Neuron (in vitro differentiated cells): ENCODE measurements at regions not wholly inside any gene's neighbourhood (a gene's known extent, or its start where the extent isn't known, plus 50 kb on each side); places are given as distances from the start of the nearest gene placed in this dataset.
"Not testable (repeated sequence)": the region's sequence is repeated elsewhere in the genome, so short reads cannot be mapped to it uniquely, and the experiment has no call there.

Experiments used
- H2AFZ ChIP-seq: one replicate; pipeline ENCODE4 v1.6.1; 2013; ENCODE audit warnings: low read depth, mild to moderate bottlenecking, inconsistent platforms, low read length, moderate library complexity
- H3K27me3 ChIP-seq: one replicate; pipeline ENCODE4 v1.6.1; 2013; ENCODE audit warnings: low read length; ENCODE audit not compliant: insufficient read depth
- H3K36me3 ChIP-seq: one replicate; pipeline ENCODE4 v1.6.1; 2013; ENCODE audit warnings: low read length; ENCODE audit not compliant: insufficient read depth
- H3K4me1 ChIP-seq: one replicate; pipeline ENCODE4 v1.6.1; 2013; ENCODE audit warnings: low read length; ENCODE audit not compliant: insufficient read depth
- H3K4me3 ChIP-seq: 2 replicates; pipeline ENCODE4 v1.5.1; 2013; ENCODE audit warnings: mild to moderate bottlenecking, low read length, moderate library complexity
- H3K9me3 ChIP-seq: one replicate; pipeline ENCODE4 v1.6.1; 2013; ENCODE audit warnings: low read length

- Histone ChIP-seq H2AFZ (no peak overlapping the region), H3K9me3 (peaks cover 4% of the 10 kb centered on the region), H3K36me3 (no peaks in the 10 kb centered on the region), H3K4me1 (no peaks in the 10 kb centered on the region), H3K27me3 (no peaks in the 10 kb centered on the region), H3K4me3 (no peak overlapping the region)
Measured at GRCh38 chr6:4243237-4243636, 107.9 kb upstream of the ECI2 start.

GRCh38 chr6:4242601-4243000, 107.2 kb upstream of the ECI2 start:
- Histone ChIP-seq H3K4me1 (no peaks in the 10 kb centered on the region), H3K9me3 (peaks cover 4% of the 10 kb centered on the region), H3K4me3 (no peak overlapping the region), H2AFZ (no peak overlapping the region), H3K36me3 (no peaks in the 10 kb centered on the region), H3K27me3 (no peaks in the 10 kb centered on the region)

GRCh38 chr6:4240148-4240547, 104.8 kb upstream of the ECI2 start:
- Histone ChIP-seq H3K27me3 (no peaks in the 10 kb centered on the region), H3K36me3 (no peaks in the 10 kb centered on the region), H2AFZ (no peak overlapping the region), H3K9me3 (peaks cover 4% of the 10 kb centered on the region), H3K4me3 (no peak overlapping the region), H3K4me1 (no peaks in the 10 kb centered on the region)

GRCh38 chr6:4225161-4225872, 89.9 kb upstream of the ECI2 start:
- H3K9me3 ChIP-seq: no peaks in the 10 kb centered on the region
- H2AFZ ChIP-seq: no peak overlapping the region
- H3K4me3 ChIP-seq: no peak overlapping the region
- no peaks in the 10 kb centered on the region for H3K36me3 ChIP-seq
- no peaks in the 10 kb centered on the region for H3K27me3 ChIP-seq
- no peaks in the 10 kb centered on the region for H3K4me1 ChIP-seq

GRCh38 chr6:4224067-4224978, 88.9 kb upstream of the ECI2 start:
- no peaks in the 10 kb centered on the region for H3K27me3 ChIP-seq
- H3K4me1 ChIP-seq: no peaks in the 10 kb centered on the region
- H3K9me3 ChIP-seq: no peaks in the 10 kb centered on the region
- H3K36me3 ChIP-seq: no peaks in the 10 kb centered on the region
- H3K4me3 ChIP-seq: no peak overlapping the region
- no peak overlapping the region for H2AFZ ChIP-seq

GRCh38 chr6:4220558-4220957, 85.2 kb upstream of the ECI2 start:
- no peaks in the 10 kb centered on the region for H3K27me3 ChIP-seq
- H2AFZ ChIP-seq: no peak overlapping the region
- H3K36me3 ChIP-seq: no peaks in the 10 kb centered on the region
- H3K4me3 ChIP-seq: no peak overlapping the region
- H3K4me1 ChIP-seq: no peaks in the 10 kb centered on the region
- no peaks in the 10 kb centered on the region for H3K9me3 ChIP-seq

- H2AFZ ChIP-seq, H3K4me3 ChIP-seq, H3K9me3 ChIP-seq, H3K4me1 ChIP-seq, H3K36me3 ChIP-seq, H3K27me3 ChIP-seq: not testable (repeated sequence)
Measured at GRCh38 chr6:4218619-4219317, 83.4 kb upstream of the ECI2 start.

- Histone ChIP-seq H3K27me3 (peaks cover 3% of the 10 kb centered on the region), H3K36me3 (no peaks in the 10 kb centered on the region), H3K9me3 (peaks cover 7% of the 10 kb centered on the region), H3K4me1 (no peaks in the 10 kb centered on the region), H3K4me3 (no peak overlapping the region), H2AFZ (no peak overlapping the region)
Measured at GRCh38 chr6:4212588-4212987, 77.2 kb upstream of the ECI2 start.

- H3K4me1 ChIP-seq: no peaks in the 10 kb centered on the region
- H2AFZ ChIP-seq: no peak overlapping the region
- H3K36me3 ChIP-seq: no peaks in the 10 kb centered on the region
- peaks cover 3% of the 10 kb centered on the region for H3K27me3 ChIP-seq
- H3K9me3 ChIP-seq: peaks cover 7% of the 10 kb centered on the region
- H3K4me3 ChIP-seq: no peak overlapping the region
Measured at GRCh38 chr6:4210629-4211419, 75.4 kb upstream of the ECI2 start.

- Histone ChIP-seq H3K4me3 (no peak overlapping the region), H2AFZ (no peak overlapping the region), H3K27me3 (peaks cover 3% of the 10 kb centered on the region), H3K9me3 (peaks cover 6% of the 10 kb centered on the region), H3K36me3 (no peaks in the 10 kb centered on the region), H3K4me1 (no peaks in the 10 kb centered on the region)
Measured at GRCh38 chr6:4209196-4209595, 73.8 kb upstream of the ECI2 start.

GRCh38 chr6:4208158-4208557, 72.8 kb upstream of the ECI2 start:
- Histone ChIP-seq H3K9me3 (no peaks in the 10 kb centered on the region), H2AFZ (no peak overlapping the region), H3K36me3 (no peaks in the 10 kb centered on the region), H3K27me3 (peaks cover 3% of the 10 kb centered on the region), H3K4me3 (no peak overlapping the region), H3K4me1 (no peaks in the 10 kb centered on the region)

GRCh38 chr6:4203642-4204417, 68.5 kb upstream of the ECI2 start:
- not testable (repeated sequence) for H3K9me3 ChIP-seq, H2AFZ ChIP-seq, H3K27me3 ChIP-seq, H3K36me3 ChIP-seq, H3K4me3 ChIP-seq, H3K4me1 ChIP-seq
